GM18517 (cell line): ENCODE measurements at regions not wholly inside any gene's neighbourhood (a gene's known extent, or its start where the extent isn't known, plus 50 kb on each side); places are given as distances from the start of the nearest gene placed in this dataset.
A peak's percentile ranks its signal among the peaks of the same experiment; 100 is the strongest.
"Not testable (repeated sequence)": the region's sequence is repeated elsewhere in the genome, so short reads cannot be mapped to it uniquely, and the experiment has no call there.

Source experiments
- ATAC-seq: cut with Tn5 transposase; IDR thresholded peaks from one replicate; pipeline ENCODE4 v1.9.1; 2021; ENCODE audit warnings: mild to moderate bottlenecking, moderate library complexity; ENCODE audit not compliant: unreplicated experiment

DNA sequence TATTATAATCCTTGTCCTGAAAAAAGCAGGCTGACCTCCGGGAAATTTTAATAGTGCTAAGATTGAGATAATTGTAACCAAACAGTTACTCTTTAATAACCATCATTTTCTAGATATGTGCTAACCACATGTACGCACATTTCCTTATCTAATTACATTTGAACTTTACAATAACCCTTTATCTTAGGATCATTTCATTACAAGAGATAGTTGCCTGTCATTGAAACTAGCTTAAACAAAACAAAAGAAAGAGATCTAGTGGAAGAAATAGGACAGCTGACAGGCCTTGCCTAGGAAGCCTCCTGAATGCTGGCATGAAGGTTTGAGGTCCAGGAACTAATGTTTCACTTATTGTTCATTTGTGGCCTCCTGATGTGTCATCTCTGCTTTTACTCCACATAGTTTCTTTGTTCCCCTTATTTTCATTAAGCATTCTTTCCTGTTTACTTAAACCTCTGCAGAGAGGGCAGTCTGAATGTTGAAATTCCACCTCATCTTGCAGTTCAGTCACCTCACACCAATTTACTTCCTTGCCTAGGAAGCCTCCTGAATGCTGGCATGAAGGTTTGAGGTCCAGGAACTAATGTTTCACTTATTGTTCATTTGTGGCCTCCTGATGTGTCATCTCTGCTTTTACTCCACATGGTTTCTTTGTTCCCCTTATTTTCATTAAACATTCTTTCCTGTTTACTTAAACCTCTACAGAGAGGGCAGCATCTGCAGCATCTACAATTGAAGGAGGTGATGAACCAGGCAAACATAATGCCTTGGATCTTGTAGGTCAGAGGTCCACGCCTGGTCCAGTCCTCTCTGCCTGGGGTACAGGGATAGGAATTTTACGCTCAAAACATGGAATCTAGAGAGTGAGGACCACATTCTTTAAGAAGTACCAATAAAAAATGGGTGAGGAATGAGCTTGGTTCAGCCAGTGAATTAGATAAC, 247.5 kb downstream of the SPATA31A6 start:
- ATAC-seq = not testable (repeated sequence)

DNA sequence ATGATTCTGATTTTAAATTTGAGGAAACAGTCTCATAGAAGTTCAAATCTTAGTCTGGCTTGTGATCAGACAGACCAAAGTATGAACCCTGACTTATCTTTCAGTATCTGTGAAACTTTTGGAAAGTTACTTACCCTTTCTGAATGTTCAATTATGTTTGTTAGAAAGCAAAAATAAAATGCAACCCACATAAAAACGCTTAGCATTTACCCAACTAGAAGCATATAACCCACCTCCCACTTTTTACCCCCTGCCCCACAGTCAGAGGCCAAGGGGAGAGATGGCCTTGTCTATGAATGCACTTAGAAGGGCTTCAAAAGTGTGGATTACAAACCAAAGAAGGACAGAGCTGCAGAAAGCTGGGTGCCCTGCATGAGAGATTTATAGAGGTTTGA, 248.2 kb downstream of the SPATA31A6 start:
- not testable (repeated sequence) for ATAC-seq

- not testable (repeated sequence) for ATAC-seq
Measured at GRCh38 chr9:42434844-42435714, 251.6 kb downstream of the SPATA31A6 start.

DNA sequence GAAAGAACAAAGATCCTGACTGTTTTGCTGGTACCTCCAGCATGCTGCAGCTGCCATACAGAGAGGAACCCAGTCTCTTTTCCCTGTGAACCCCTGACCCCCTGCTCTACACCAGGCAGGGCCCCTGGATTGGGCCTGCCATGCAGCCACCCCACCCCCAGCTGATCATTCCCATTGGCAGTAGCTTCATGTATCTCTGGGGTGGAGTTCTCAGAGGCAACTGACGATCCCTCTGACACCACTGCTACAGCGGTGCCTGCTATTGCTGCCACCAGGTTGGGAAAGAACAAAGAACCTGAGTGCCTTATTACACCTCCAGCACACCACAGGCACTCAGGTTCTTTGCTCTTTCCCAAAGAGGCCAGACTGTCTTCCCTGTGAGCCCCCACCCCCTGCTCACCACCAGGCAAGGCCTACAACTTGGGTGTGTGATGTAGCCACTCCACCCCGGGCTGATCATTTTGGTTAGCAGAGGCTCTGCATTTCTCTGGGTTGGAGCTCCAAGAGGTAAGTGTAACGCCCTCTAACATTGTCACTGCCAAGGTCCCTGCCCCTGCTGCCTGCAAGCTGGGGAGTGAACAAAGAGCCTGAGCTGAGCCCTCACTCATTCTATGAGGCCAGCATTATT, 252.4 kb downstream of the SPATA31A6 start:
- ATAC-seq = not testable (repeated sequence)

GRCh38 chr9:42437057-42437759, 253.7 kb downstream of the SPATA31A6 start:
- not testable (repeated sequence) for ATAC-seq

DNA sequence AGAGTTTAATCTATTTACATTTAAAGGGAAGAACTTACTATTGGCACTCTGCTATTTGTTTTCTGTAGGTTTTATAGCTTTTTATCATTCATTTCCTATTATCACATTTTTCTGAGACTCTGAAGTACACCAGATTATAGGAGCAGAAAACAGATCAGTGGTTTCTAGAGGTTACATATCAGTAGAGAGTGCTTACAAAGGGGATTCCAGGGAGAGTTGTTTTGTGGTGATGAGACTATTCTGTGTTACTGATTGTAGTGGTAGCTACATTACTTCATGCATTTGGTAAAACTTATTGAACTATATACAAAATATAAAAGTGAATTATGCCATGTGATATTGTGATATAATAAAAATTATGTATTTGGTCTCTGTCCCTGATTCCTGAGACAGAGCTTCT, 259.2 kb downstream of the SPATA31A6 start:
- ATAC-seq = not testable (repeated sequence)

DNA sequence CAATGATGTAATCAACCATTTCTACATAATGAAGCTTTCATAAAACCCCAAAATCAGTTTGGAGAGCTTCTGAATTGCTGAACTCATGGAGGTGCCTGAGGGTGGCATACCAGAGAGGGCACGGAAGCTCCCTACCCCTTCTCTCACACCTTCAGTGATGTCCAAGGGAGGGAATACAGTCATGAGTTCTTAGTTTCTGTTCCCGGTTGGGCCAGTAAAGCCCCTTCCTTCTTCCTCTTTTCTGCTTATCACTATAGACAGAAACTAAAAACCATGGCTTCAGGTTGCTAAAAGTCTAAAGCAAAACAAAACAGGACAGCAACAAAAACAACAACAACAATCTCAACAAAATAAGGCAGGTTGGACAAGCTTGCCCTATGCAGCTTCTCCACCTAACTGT, 260.0 kb downstream of the SPATA31A6 start:
- ATAC-seq = peak; percentile 73

DNA sequence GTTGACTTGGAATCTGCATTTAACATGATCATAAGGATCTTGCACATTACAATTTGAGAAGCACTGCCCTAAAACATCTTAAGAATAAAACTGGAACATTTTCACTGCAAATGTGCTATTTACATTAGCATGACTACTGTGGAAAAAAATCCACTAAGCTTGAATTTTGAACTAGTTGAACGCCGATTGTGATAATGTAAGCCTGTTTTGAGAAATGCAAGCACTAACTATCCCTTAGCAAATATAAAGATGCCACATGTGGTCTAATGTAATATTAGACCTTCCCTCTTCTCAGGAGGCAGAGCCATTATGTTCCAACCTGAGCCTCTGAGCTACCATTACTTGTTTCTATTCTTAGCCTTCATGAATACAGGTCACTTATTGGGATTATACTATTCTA, 278.0 kb downstream of the SPATA31A6 start:
- ATAC-seq = not testable (repeated sequence)

DNA sequence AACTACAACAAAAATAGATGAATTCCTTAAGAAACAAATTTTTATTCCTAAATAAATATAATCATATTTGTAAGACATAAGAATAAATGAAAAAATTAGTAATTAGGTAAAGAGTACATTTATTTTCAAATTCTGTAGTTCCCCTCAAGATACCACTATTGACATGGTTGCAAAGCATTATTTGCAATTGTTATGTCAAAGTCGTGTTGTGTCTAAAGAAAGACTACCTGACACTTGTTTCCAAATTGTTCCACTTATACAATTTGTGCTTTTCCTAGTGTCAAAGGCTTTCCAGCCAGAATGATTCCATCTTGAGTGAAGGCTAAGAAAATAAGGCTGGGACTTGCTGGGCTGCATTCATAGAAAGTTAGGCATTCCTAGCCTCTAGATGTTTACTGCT, 278.4 kb downstream of the SPATA31A6 start:
- ATAC-seq = not testable (repeated sequence)

GRCh38 chr9:42463981-42464380, 280.5 kb downstream of the SPATA31A6 start:
- not testable (repeated sequence) for ATAC-seq

- ATAC-seq = not testable (repeated sequence)
Measured at GRCh38 chr9:42470577-42470976, 287.1 kb downstream of the SPATA31A6 start.

DNA sequence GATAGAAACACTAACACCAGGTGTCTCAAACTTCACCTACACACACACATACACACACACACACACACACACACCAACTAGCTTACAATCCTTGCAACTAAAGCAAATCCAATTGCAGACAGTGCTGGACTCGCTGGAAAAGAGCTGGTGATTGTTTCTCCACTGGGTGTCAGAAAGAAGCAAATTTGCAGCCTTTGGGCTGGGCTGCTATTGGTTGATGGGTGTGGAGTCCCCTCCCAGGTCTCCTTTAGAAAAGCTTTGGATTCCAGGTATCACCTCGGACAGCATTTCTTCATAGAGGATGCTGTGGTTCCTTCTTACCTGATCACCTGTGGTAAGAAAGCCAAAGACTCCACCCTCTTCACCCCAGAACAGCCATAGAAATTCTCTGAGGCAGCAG, 307.5 kb downstream of the SPATA31A6 start:
- not testable (repeated sequence) for ATAC-seq

DNA sequence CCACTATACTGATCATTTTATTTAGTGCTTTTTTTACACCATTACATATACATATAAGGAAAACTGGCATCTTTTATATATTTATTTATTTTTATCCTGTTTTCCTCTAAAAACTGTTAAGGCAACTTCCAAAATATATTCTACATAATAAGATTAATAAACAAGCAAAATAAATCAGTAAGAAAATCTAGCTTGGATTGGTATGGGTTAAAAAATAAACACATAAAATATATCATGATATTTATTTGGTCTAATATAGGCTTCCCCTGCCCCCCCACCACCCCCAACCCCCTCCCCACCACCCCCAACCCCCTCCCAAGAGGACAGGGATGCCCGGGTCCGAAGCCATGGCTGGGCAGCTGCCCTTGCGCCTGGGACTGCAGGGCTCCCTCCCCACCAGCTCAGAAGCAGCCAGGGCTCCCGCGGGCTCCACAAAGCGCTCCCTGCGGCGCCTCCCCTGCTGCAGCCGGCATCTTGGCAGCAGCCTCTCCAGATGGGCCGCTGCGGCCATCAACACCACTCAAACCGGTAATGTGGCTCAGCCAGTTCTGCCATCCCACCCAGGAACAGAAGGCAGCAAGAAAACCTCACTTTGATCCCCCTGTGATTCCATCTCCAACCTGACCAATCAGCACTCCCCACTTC, 319.3 kb downstream of the SPATA31A6 start:
- not testable (repeated sequence) for ATAC-seq

- not testable (repeated sequence) for ATAC-seq
Measured at GRCh38 chr9:42508111-42508510, 324.7 kb downstream of the SPATA31A6 start.

GRCh38 chr9:42513535-42513934, 330.1 kb downstream of the SPATA31A6 start:
- not testable (repeated sequence) for ATAC-seq

DNA sequence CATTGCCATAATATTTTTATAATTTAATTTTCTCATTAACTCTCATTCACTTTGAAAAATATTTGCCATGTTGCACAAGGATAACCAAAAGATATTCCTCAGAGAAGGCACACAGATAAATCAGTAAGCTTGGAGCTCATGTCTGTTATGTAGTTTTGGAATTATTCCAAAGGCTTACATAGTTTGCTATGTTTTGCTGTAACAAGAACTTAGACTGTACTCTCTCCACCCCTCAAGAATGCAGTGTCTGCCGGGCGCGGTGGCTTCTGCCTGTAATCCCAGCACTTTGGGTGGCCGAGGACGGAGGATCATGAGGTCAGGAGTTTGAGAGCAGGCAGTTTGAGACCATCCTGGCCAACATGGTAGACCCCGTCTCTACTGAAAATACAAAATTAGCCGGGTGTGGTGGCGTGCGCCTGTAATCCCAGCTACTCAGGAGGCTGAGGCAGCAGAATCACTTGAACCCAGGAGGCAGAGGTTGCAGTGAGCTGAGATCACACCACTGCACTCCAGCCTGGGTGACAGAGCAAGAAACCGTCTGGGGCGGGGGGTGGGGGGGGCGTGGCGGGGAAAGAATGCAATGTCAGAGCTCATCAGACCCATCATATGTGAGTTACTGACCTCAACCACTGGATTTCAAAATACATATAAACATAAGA, 351.0 kb downstream of the SPATA31A6 start:
- not testable (repeated sequence) for ATAC-seq

DNA sequence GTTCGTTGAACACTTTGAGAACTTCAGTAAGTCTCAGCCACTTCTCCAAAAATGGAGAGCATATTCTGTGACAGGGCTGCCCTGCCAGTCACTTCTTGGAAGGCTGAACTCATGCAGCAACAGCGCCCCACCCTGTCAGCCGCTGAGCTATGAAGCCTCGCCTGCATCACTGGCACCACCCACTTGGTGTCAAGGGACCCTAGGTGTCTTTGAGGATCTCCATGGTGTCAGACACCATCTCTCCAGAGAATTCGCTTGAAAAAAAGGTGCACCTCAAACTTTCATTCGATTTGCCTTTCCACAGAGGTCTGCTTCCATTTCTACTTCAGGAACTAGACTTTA, 351.5 kb downstream of the SPATA31A6 start:
- not testable (repeated sequence) for ATAC-seq

DNA sequence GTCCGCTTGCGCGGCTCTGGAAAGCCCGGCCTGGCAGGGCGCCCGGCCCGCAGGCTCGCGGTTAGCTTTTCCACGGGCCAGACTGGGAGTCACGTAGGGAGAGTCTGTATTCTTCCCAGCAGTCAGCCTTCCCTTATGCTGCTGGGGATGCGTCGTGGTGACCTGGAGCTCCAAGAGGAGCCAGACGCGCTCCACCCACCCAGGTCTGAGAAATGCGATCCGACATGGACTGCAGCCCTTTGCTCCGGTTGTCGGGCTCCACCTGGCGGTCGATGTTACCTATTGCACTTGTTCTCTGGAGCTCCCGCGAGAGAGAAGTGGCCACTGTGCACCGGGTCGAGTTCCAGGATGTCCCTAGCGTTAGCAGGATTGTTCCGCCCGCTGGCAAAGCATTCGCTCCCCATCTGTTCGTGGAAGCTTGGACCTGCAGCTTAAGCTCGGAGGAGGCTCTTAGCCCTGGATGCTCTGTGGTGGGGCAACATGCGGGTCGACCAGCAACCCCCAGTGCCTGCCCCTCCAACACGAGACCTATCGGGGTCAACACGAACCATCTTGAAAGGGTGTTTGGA, 367.4 kb downstream of the SPATA31A6 start:
- ATAC-seq = not testable (repeated sequence)

- not testable (repeated sequence) for ATAC-seq
Measured at GRCh38 chr9:42568530-42568929, 385.1 kb downstream of the SPATA31A6 start.
